Adipocyte (in vitro differentiated cells): ENCODE measurements at regions not wholly inside any gene's neighbourhood (a gene's known extent, or its start where the extent isn't known, plus 50 kb on each side); places are given as distances from the start of the nearest gene placed in this dataset.

Source experiments
- DNase-seq: peaks from one replicate; pipeline ENCODE4 v3.0.0-alpha.2; 2015; ENCODE audit warnings: low read depth
- H3K27me3 ChIP-seq: replicated peaks from 2 replicates; pipeline ENCODE4 v1.7.0; 2013; ENCODE audit warnings: mild to moderate bottlenecking, low read length, moderate library complexity; ENCODE audit not compliant: control insufficient read depth, insufficient read depth
- H3K36me3 ChIP-seq: 2 replicates; pipeline ENCODE4 v1.7.0; 2013; ENCODE audit warnings: low read length, mild to moderate bottlenecking, moderate library complexity; ENCODE audit not compliant: control insufficient read depth, insufficient read depth, severe bottlenecking
- H3K4me1 ChIP-seq: 2 replicates; pipeline ENCODE4 v1.7.0; 2013; ENCODE audit warnings: mild to moderate bottlenecking, low read length, moderate library complexity; ENCODE audit not compliant: control insufficient read depth, insufficient read depth
- H3K4me3 ChIP-seq: 2 replicates; pipeline ENCODE4 v1.7.0; 2013; ENCODE audit warnings: mild to moderate bottlenecking, low read length, moderate library complexity
- H3K9ac ChIP-seq: 2 replicates; pipeline ENCODE4 v1.7.0; 2013; ENCODE audit warnings: mild to moderate bottlenecking, low read length, moderate library complexity
- H3K9me3 ChIP-seq: 2 replicates; pipeline ENCODE4 v1.7.0; 2013; ENCODE audit warnings: mild to moderate bottlenecking, low read length, moderate library complexity; ENCODE audit not compliant: control insufficient read depth

GRCh38 chr11:116640641-116641402, 132.0 kb downstream of the BUD13 start:
- H3K9ac ChIP-seq: no peak overlapping the region
- H3K36me3 ChIP-seq: no peaks in the 10 kb centered on the region
- no peaks in the 10 kb centered on the region for H3K4me1 ChIP-seq
- H3K9me3 ChIP-seq: peaks cover 6% of the 10 kb centered on the region
- no peak for DNase-seq
- peaks cover 24% of the 10 kb centered on the region for H3K27me3 ChIP-seq
- H3K4me3 ChIP-seq: no peak overlapping the region

- Histone ChIP-seq H3K27me3 (peaks cover 18% of the 10 kb centered on the region), H3K4me1 (no peaks in the 10 kb centered on the region), H3K9ac (no peak overlapping the region), H3K9me3 (no peaks in the 10 kb centered on the region), H3K36me3 (no peaks in the 10 kb centered on the region), H3K4me3 (no peak overlapping the region)
- DNase-seq: no peak
Observed at GRCh38 chr11:116638463-116638862, 134.3 kb downstream of the BUD13 start.

- no peak for DNase-seq
- Histone ChIP-seq H3K4me3 (no peak overlapping the region), H3K36me3 (no peaks in the 10 kb centered on the region), H3K27me3 (peaks cover 15% of the 10 kb centered on the region), H3K9ac (no peak overlapping the region), H3K9me3 (no peaks in the 10 kb centered on the region), H3K4me1 (no peaks in the 10 kb centered on the region)
Observed at GRCh38 chr11:116637766-116638165, 135.0 kb downstream of the BUD13 start.

- DNase-seq: no peak
- Histone ChIP-seq H3K4me3 (no peak overlapping the region), H3K36me3 (no peaks in the 10 kb centered on the region), H3K4me1 (no peaks in the 10 kb centered on the region), H3K27me3 (peaks cover 23% of the 10 kb centered on the region), H3K9ac (no peak overlapping the region), H3K9me3 (no peaks in the 10 kb centered on the region)
Observed at GRCh38 chr11:116636341-116636929, 136.4 kb downstream of the BUD13 start.

- Histone ChIP-seq H3K36me3 (no peaks in the 10 kb centered on the region), H3K27me3 (peaks cover 14% of the 10 kb centered on the region), H3K4me1 (no peaks in the 10 kb centered on the region), H3K4me3 (no peak overlapping the region), H3K9me3 (peaks cover 4% of the 10 kb centered on the region), H3K9ac (no peak overlapping the region)
- DNase-seq: no peak
Observed at GRCh38 chr11:116631201-116631600, 141.6 kb downstream of the BUD13 start.

- H3K9me3 ChIP-seq: no peaks in the 10 kb centered on the region
- no peak for DNase-seq
Observed at GRCh38 chr11:116618461-116618860, 154.3 kb downstream of the BUD13 start.

GRCh38 chr11:116615211-116615865, 157.4 kb downstream of the BUD13 start:
- H3K4me1 ChIP-seq: no peaks in the 10 kb centered on the region
- no peak overlapping the region for H3K4me3 ChIP-seq
- no peaks in the 10 kb centered on the region for H3K36me3 ChIP-seq
- no peak for DNase-seq
- no peak overlapping the region for H3K9ac ChIP-seq
- H3K9me3 ChIP-seq: peaks cover 10% of the 10 kb centered on the region
- H3K27me3 ChIP-seq: peaks cover 11% of the 10 kb centered on the region

More at GRCh38 chr11:116618461-116618860, 154.3 kb downstream of the BUD13 start:
- peaks cover 11% of the 10 kb centered on the region for H3K27me3 ChIP-seq
- H3K4me3 ChIP-seq: no peak overlapping the region
- H3K9ac ChIP-seq: no peak overlapping the region
- H3K36me3 ChIP-seq: no peaks in the 10 kb centered on the region
- no peaks in the 10 kb centered on the region for H3K4me1 ChIP-seq

- no peak for DNase-seq
- H3K4me3 ChIP-seq: no peak overlapping the region
- no peaks in the 10 kb centered on the region for H3K4me1 ChIP-seq
- peaks cover 11% of the 10 kb centered on the region for H3K27me3 ChIP-seq
- no peak overlapping the region for H3K9ac ChIP-seq
- H3K36me3 ChIP-seq: no peaks in the 10 kb centered on the region
- peaks cover 10% of the 10 kb centered on the region for H3K9me3 ChIP-seq
Observed at GRCh38 chr11:116614306-116615210, 158.2 kb downstream of the BUD13 start.

- Histone ChIP-seq H3K4me3 (no peak overlapping the region), H3K9me3 (peaks cover 10% of the 10 kb centered on the region), H3K9ac (no peak overlapping the region), H3K4me1 (no peaks in the 10 kb centered on the region), H3K36me3 (no peaks in the 10 kb centered on the region), H3K27me3 (peaks cover 14% of the 10 kb centered on the region)
- no peak for DNase-seq
Observed at GRCh38 chr11:116613206-116613875, 159.4 kb downstream of the BUD13 start.

- Histone ChIP-seq H3K4me1 (no peaks in the 10 kb centered on the region), H3K9ac (no peak overlapping the region), H3K27me3 (peaks cover 21% of the 10 kb centered on the region), H3K36me3 (no peaks in the 10 kb centered on the region), H3K4me3 (no peak overlapping the region), H3K9me3 (peaks cover 10% of the 10 kb centered on the region)
- DNase-seq: no peak
Observed at GRCh38 chr11:116611998-116612620, 160.7 kb downstream of the BUD13 start.
